ENCODE measurements at regions not wholly inside any gene's neighbourhood (a gene's known extent, or its start where the extent isn't known, plus 50 kb on each side); places are given as distances from the start of the nearest gene placed in this dataset.

DNA sequence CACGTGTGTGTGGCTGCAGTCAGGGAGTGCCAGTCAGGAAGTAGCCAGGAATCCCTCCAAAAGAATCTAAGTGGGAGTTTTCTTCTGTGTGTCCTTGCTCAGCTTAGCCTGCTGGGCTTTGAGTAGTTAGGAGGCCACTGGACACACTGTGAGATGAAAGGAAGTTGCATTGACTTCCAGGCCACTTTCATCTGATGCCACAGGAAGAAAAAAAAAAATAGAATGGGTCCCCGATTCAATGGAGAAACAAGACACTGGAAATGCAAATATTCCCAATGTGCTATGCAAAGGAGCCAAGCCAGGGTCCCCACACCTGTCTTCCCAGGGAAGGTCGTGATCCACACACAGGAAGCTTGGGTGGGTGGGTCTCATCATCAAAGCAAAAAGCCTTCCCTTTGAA lies 95.6 kb upstream of the E2F8 start:
- no peak for DNase-seq

GRCh38 chr11:19332476-19332875 lies 91.7 kb upstream of the E2F8 start:
- DNase-seq: no peak

DNA sequence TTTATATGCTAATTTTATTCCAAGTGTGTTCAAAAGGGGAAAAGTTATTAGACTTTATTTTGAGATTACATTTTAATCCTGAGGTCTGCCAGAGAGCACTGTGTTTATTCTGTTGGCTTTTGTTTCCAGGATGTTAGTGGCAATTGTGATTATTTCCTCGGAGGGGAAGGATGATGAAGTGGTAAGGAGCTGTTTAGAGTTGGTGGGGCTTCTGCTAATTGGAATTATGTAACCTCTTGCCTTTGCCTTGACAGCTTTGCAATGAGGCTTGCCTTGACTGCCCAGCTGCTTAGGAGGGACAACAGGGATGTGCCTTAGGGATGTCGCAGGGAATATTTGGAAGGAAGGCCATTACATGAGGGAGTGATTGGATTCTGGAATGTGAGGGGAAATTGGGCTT lies 89.7 kb upstream of the E2F8 start:
- DNase-seq: peak; percentile 69 to 73

GRCh38 chr11:19329970-19330369 lies 89.2 kb upstream of the E2F8 start:
- peak; percentile 54 to 57 for DNase-seq

DNA sequence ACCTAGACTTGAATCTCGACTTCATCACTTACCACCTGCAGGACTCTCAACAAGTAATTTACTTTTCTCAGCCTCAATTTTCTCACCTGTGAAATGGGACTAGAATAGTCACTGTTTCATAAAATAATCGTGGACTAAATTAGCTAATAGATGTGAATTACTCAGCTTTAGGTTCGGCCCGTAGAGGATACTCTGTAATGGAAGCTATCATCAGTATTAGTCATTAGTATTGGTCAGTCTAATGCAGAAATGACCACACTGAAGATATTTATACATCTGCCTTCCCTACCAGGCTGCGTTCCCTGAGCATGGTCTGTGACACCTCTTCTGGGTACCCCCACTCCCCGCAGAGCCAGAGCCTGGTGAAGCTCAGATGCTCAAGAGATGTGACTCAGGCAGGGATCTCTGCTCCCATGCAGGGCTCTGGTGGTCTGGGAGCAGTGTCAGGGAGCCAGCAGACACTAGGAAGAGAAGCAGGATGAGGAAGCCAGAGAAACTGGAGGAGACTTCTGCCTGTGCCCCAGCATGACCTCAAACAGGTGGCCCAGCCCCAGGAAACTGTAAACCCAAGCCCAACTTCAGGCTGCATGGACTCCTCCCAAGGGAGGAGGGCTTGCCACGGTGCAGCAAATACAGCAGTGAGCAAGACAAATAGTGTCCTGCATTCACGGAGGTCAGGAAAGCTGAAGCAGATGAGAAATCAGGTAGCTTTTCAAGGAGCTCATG lies 88.0 kb upstream of the E2F8 start:
- no peak for DNase-seq

DNA sequence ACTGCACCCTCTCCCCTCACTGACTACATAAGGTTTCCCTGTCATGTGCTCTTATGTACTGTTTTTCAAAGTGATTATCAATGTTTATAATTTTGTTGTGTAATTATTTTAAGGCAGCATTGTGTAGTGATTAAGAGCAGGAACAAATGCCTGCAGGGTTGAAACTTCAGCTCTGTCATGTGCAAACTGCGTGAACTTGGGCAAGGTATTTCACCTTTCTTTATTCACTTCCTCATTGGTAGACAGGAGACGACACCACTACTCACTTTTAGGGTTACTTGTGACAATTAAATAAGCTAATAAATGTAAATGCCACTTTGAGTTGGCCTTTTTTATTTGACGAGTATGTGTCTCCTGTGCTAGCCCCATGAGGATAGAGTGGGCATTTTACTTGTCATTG lies 86.5 kb upstream of the E2F8 start:
- no peak for DNase-seq

DNA sequence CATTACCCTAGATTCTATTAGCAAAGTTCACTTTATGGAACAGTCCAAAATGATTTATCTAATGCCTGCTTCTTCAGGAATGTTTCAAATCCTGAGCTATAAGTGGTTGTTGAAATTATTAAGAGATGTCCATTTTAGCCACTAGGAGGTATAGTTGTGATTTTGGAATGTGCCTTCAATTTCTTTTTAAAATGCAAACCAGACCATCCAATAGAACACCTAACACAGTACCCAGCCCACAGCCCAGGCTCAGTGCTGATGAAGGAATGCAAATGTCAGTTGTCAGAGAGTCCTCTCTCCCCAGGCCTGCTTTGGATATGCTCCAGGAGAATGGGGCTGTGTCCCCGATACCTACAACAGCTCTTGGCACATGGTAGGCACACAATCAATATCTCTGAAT lies 85.8 kb upstream of the E2F8 start:
- DNase-seq: no peak

- DNase-seq: no peak
Measured at GRCh38 chr11:19323502-19323901, 82.8 kb upstream of the E2F8 start.

DNA sequence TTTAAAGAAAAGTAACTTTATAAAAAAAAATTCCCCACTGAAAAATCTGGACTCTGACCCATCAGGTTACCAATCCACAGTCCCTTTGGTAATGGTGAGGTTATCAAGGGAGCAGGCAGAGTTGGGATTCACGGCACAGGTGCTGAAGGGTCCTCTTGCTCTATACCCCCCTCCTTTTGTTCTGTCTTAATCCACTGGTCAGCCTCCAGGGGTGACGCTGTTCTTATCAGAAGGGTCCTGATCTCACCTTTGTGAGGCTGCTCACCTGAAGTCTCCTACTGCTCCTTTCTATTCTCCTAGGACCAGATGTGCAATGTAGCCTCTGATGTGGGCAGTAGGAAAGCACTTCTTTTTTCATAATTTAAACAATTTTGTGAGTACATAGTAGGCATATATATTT lies 80.6 kb upstream of the E2F8 start:
- DNase-seq: no peak

- peak; percentile 56 to 58 for DNase-seq
Measured at GRCh38 chr11:19320827-19321226, 80.1 kb upstream of the E2F8 start.

DNA sequence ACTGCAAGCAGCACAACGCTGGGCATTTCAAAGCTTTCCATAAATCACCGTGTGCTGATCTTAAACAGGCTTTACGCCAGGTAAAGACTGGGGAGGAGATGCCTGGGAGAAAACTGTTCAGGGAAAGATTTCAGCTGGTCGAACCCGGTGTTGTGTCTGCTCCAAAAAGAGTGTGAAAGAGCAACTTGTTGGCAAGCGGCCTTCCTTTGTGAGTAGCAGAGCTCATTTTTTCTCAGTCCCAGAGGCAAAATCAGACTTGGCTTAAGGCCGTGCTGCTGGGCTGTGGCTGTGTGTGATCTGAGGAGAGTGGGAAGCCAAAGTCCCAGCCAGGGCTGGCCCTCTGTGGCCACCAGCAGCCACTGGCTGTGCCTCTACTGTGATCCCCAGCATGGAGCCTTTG lies 75.7 kb upstream of the E2F8 start:
- DNase-seq: peak; percentile 67 to 72

DNA sequence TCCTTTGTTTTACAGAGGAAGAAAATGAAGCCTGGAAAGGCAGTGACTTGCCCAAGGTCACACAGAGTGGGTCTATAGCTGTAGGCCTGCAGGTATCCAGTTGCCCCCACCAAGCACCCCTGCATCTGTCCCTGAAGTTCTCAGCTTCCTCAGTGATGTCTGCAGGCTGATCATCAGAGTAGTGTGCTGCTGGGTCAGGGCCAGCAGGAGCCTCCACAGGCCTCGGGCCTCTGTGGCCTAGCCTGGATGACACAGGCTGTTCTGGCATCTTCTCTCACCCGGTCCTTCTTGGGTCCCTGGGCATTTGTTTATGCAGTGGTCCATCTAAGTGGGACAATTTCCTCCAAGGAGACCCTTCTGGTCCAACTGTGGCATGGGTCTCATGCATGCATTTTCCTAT lies 74.8 kb upstream of the E2F8 start:
- no peak for DNase-seq

GRCh38 chr11:19313140-19313539 lies 72.4 kb upstream of the E2F8 start:
- DNase-seq: no peak

DNA sequence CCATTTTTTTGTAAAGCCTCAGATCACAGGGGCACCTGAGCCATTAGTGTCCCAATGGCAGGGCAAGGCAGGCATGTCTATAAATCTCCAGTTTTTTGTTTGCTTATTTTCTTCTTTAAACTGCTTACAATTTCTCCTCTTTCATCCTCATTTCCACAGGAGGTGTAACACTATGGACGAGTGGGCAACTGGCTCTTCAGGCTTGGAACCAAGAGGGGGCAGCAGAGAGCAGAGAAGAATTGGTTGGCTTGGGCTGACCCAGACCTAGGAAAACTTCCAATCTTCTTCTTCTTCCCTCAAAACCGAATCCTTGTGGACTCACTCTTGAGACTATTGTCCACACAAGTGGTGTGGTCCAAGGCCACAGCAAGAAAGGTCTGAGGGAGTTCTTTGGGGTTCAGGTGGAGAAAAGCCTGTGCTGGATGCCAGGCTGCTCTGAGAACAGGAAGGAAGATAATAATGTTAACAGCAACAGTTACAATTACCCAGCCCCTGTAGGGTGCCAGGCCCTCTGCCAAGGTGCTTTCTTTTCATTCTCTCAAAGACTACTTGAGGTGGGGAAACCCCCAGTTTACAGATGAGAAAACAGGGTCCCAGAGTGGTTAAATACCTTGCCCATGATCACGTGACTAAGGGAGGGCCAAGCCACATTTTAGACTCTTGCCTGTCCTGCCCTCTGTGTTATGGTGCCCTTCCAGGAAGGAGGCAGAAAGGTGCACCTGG lies 70.7 kb upstream of the E2F8 start:
- DNase-seq: peak; percentile 35 to 49

GRCh38 chr11:19307498-19307897 lies 66.8 kb upstream of the E2F8 start:
- no peak for DNase-seq

- peak in 1 of 2 donors; percentile 30 for DNase-seq
Measured at GRCh38 chr11:19306179-19306944, 65.6 kb upstream of the E2F8 start.

GRCh38 chr11:19301361-19301760 lies 60.6 kb upstream of the E2F8 start:
- no peak for DNase-seq

- no peak for DNase-seq
Measured at GRCh38 chr11:19294444-19294843, 53.7 kb upstream of the E2F8 start.

- DNase-seq: no peak
Measured at GRCh38 chr11:19291064-19291463, 50.3 kb upstream of the E2F8 start.
